ENCODE measurements at regions not wholly inside any gene's neighbourhood (a gene's known extent, or its start where the extent isn't known, plus 50 kb on each side); places are given as distances from the start of the nearest gene placed in this dataset.

- Histone ChIP-seq H3K4me1 (no peaks in the 10 kb centered on the region), H3K36me3 (no peaks in the 10 kb centered on the region), H3K27me3 (no peaks in the 10 kb centered on the region), H3K27ac (no peak overlapping the region), H3K4me3 (no peak overlapping the region), H3K9me3 (peaks cover 0 to 13% (median 0%) of the 10 kb centered on the region in 4 donors)
- TF ChIP-seq EP300 (IDR thresholded peaks at IDR 0.05) (no peak), CTCF (IDR thresholded peaks at IDR 0.05) (no peak), POLR2A (IDR thresholded peaks at IDR 0.05) (no peak)
- DNase-seq (ENCODE audit: low spot score in 2 of 2): no peak
Observed at GRCh38 chr11:44374001-44374400, 64.1 kb upstream of the ALX4 start.

GRCh38 chr11:44376423-44376822 lies 66.5 kb upstream of the ALX4 start:
- Histone ChIP-seq H3K27me3 (peaks cover 0 to 7% of the 10 kb centered on the region in 2 donors), H3K27ac (no peak overlapping the region), H3K9me3 (peaks cover 0 to 13% (median 0%) of the 10 kb centered on the region in 4 donors), H3K36me3 (no peaks in the 10 kb centered on the region), H3K4me3 (no peak overlapping the region), H3K4me1 (no peaks in the 10 kb centered on the region)
- TF ChIP-seq POLR2A (IDR thresholded peaks at IDR 0.05): no peak
- TF ChIP-seq CTCF (IDR thresholded peaks at IDR 0.05): no peak
- no peak for TF ChIP-seq EP300 (IDR thresholded peaks at IDR 0.05)
- no peak for DNase-seq (ENCODE audit: low spot score in 2 of 2)
- 71 to 73% methylated on average over 4 of the region's 4 CpGs for WGBS, 2 donors

- Histone ChIP-seq H3K27ac (no peak overlapping the region), H3K27me3 (peaks cover 0 to 7% of the 10 kb centered on the region in 2 donors), H3K4me1 (no peaks in the 10 kb centered on the region), H3K4me3 (no peak overlapping the region), H3K9me3 (peaks cover 0 to 13% (median 0%) of the 10 kb centered on the region in 4 donors), H3K36me3 (no peaks in the 10 kb centered on the region)
- no peak for DNase-seq (ENCODE audit: low spot score in 2 of 2)
- TF ChIP-seq POLR2A (IDR thresholded peaks at IDR 0.05): no peak
- no peak for TF ChIP-seq EP300 (IDR thresholded peaks at IDR 0.05)
- WGBS, 2 donors: 56 to 79% methylated on average over 2 of the region's 2 CpGs
Observed at GRCh38 chr11:44377121-44377520, 67.2 kb upstream of the ALX4 start.

- H3K27me3 ChIP-seq: peaks cover 0 to 7% of the 10 kb centered on the region in 2 donors
- no peak overlapping the region for H3K27ac ChIP-seq
- no peak overlapping the region for H3K4me3 ChIP-seq
- no peak for DNase-seq (ENCODE audit: low spot score in 2 of 2)
- H3K36me3 ChIP-seq: no peaks in the 10 kb centered on the region
- TF ChIP-seq POLR2A (IDR thresholded peaks at IDR 0.05) (no peak), CTCF (IDR thresholded peaks at IDR 0.05) (no peak), EP300 (IDR thresholded peaks at IDR 0.05) (no peak)
- no peaks in the 10 kb centered on the region for H3K4me1 ChIP-seq
- H3K9me3 ChIP-seq: peaks cover 0 to 13% (median 0%) of the 10 kb centered on the region in 4 donors
- 94 to 100% methylated on average over 4 of the region's 4 CpGs for WGBS, 2 donors
Observed at GRCh38 chr11:44377914-44378321, 68.0 kb upstream of the ALX4 start.

- Histone ChIP-seq H3K36me3 (no peaks in the 10 kb centered on the region), H3K27me3 (peaks cover 0 to 7% of the 10 kb centered on the region in 2 donors), H3K27ac (no peak overlapping the region), H3K9me3 (peaks cover 0 to 13% (median 0%) of the 10 kb centered on the region in 4 donors), H3K4me3 (no peak overlapping the region), H3K4me1 (no peaks in the 10 kb centered on the region)
- no peak for TF ChIP-seq EP300 (IDR thresholded peaks at IDR 0.05)
- TF ChIP-seq POLR2A (IDR thresholded peaks at IDR 0.05): no peak
- no peak for TF ChIP-seq CTCF (IDR thresholded peaks at IDR 0.05)
- no peak for DNase-seq (ENCODE audit: low spot score in 2 of 2)
- 78 to 84% methylated on average over 5 to 9 of the region's 11 CpGs for WGBS, 2 donors
Observed at GRCh38 chr11:44379141-44380008, 69.4 kb upstream of the ALX4 start.

All from tibial nerve (tissue), 4 donors.